Natural killer cell treated with Interleukin-12 subunit alpha and Interleukin-12 subunit beta and Interleukin-15 and Interleukin-18, amount 100 ng/mL, for 72 hours (primary cell): ENCODE measurements at regions not wholly inside any gene's neighbourhood (a gene's known extent, or its start where the extent isn't known, plus 50 kb on each side); places are given as distances from the start of the nearest gene placed in this dataset.
A peak's percentile ranks its signal among the peaks of the same experiment; 100 is the strongest.

Experiments used
- ATAC-seq, 2 donors: fragments of 150-1000 bp; cut with Tn5 transposase in 1 of 2; sonication (Bioruptor Pico), chemical (Tn5 transposase) in 1 of 2; 2 replicates each; pipeline ENCODE4 v1.10.0; 2021
- DNase-seq: peaks from one replicate; pipeline ENCODE4 v3.0.0; 2022; ENCODE audit warnings: low spot score
- H3K27ac Mint-ChIP-seq, 2 donors: 1 replicate in 1 of 2; 2 replicates in 1 of 2; pipeline ENCODE4 v1.8.0; 2022; ENCODE audit warnings: mixed read lengths in 2 of 2, mild to moderate bottlenecking in 1 of 2, moderate library complexity in 1 of 2
- H3K27me3 Mint-ChIP-seq, 2 donors: 1 replicate in 1 of 2; 2 replicates in 1 of 2; pipeline ENCODE4 v1.8.0; 2022; ENCODE audit warnings: mixed read lengths in 2 of 2
- H3K36me3 Mint-ChIP-seq: one replicate; pipeline ENCODE4 v1.8.0; 2022; ENCODE audit warnings: mixed read lengths
- H3K4me1 Mint-ChIP-seq, 2 donors: 1 replicate in 1 of 2; 2 replicates in 1 of 2; pipeline ENCODE4 v1.8.0; 2022; ENCODE audit warnings: low read depth in 2 of 2, mixed read lengths in 2 of 2, mild to moderate bottlenecking in 1 of 2
- H3K4me3 Mint-ChIP-seq: one replicate; pipeline ENCODE4 v1.8.0; 2022; ENCODE audit warnings: mixed read lengths
- H3K9me3 Mint-ChIP-seq: 2 replicates; pipeline ENCODE4 v1.8.0; 2022; ENCODE audit warnings: mixed read lengths

GRCh38 chr14:22386924-22387775 lies 201.9 kb downstream of the DAD1 start:
- H3K4me3 Mint-ChIP-seq = no peak overlapping the region
- H3K27ac Mint-ChIP-seq = peak overlapping the region in 1 of 2 donors; percentile 23
- DNase-seq (peak; percentile 77), ATAC-seq (peak in 1 of 2 donors; percentile 64)
- H3K36me3 Mint-ChIP-seq = no peaks in the 10 kb centered on the region
- H3K27me3 Mint-ChIP-seq = no peaks in the 10 kb centered on the region
- peaks cover 35 to 48% of the 10 kb centered on the region in 2 donors for H3K4me1 Mint-ChIP-seq
- H3K9me3 Mint-ChIP-seq = no peaks in the 10 kb centered on the region

- Mint-ChIP-seq H3K27ac (no peak overlapping the region), H3K4me1 (peaks cover 27 to 31% of the 10 kb centered on the region in 2 donors), H3K27me3 (no peaks in the 10 kb centered on the region), H3K4me3 (no peak overlapping the region), H3K36me3 (no peaks in the 10 kb centered on the region), H3K9me3 (no peaks in the 10 kb centered on the region)
- ATAC-seq (no peak), DNase-seq (no peak)
These were observed 204.0 kb downstream of the DAD1 start for GRCh38 chr14:22384974-22385526.

- Mint-ChIP-seq H3K36me3 (no peaks in the 10 kb centered on the region), H3K4me3 (no peak overlapping the region), H3K9me3 (no peaks in the 10 kb centered on the region), H3K27me3 (no peaks in the 10 kb centered on the region), H3K4me1 (peaks cover 22 to 26% of the 10 kb centered on the region in 2 donors), H3K27ac (no peak overlapping the region)
- ATAC-seq (no peak), DNase-seq (no peak)
These were observed 204.9 kb downstream of the DAD1 start for GRCh38 chr14:22384167-22384549.

- Mint-ChIP-seq H3K9me3 (no peaks in the 10 kb centered on the region), H3K36me3 (no peaks in the 10 kb centered on the region), H3K27ac (peak overlapping the region; percentile 44 to 65), H3K4me1 (peaks cover 22 to 23% of the 10 kb centered on the region in 2 donors), H3K27me3 (no peaks in the 10 kb centered on the region), H3K4me3 (peak overlapping the region; percentile 20)
- no peak for ATAC-seq
- DNase-seq = no peak
These were observed 205.4 kb downstream of the DAD1 start for GRCh38 chr14:22383515-22384166.

- peak overlapping the region; percentile 44 to 65 for H3K27ac Mint-ChIP-seq
- ATAC-seq (no peak), DNase-seq (no peak)
- H3K4me1 Mint-ChIP-seq = peaks cover 18 to 19% of the 10 kb centered on the region in 2 donors
- no peaks in the 10 kb centered on the region for H3K9me3 Mint-ChIP-seq
- no peak overlapping the region for H3K4me3 Mint-ChIP-seq
- no peaks in the 10 kb centered on the region for H3K36me3 Mint-ChIP-seq
- H3K27me3 Mint-ChIP-seq = no peaks in the 10 kb centered on the region
These were observed 206.1 kb downstream of the DAD1 start for GRCh38 chr14:22382955-22383354.

- H3K4me1 Mint-ChIP-seq = peaks cover 15% of the 10 kb centered on the region in 2 donors
- no peaks in the 10 kb centered on the region for H3K36me3 Mint-ChIP-seq
- ATAC-seq (no peak), DNase-seq (no peak)
- H3K4me3 Mint-ChIP-seq = no peak overlapping the region
- H3K9me3 Mint-ChIP-seq = no peaks in the 10 kb centered on the region
- H3K27ac Mint-ChIP-seq = no peak overlapping the region
- H3K27me3 Mint-ChIP-seq = peaks cover 2 to 4% of the 10 kb centered on the region in 2 donors
These were observed 206.6 kb downstream of the DAD1 start for GRCh38 chr14:22382395-22382794.

GRCh38 chr14:22381766-22382165 lies 207.3 kb downstream of the DAD1 start:
- no peak for DNase-seq
- no peak for ATAC-seq
- Mint-ChIP-seq H3K27me3 (peaks cover 5 to 7% of the 10 kb centered on the region in 2 donors), H3K27ac (no peak overlapping the region), H3K4me1 (peaks cover 12 to 13% of the 10 kb centered on the region in 2 donors), H3K4me3 (no peak overlapping the region), H3K36me3 (no peaks in the 10 kb centered on the region), H3K9me3 (no peaks in the 10 kb centered on the region)

- H3K4me1 Mint-ChIP-seq = peaks cover 12 to 13% of the 10 kb centered on the region in 2 donors
- ATAC-seq = no peak
- DNase-seq = no peak
- H3K4me3 Mint-ChIP-seq = no peak overlapping the region
- H3K9me3 Mint-ChIP-seq = no peaks in the 10 kb centered on the region
- H3K27me3 Mint-ChIP-seq = peaks cover 5 to 7% of the 10 kb centered on the region in 2 donors
- no peak overlapping the region for H3K27ac Mint-ChIP-seq
- H3K36me3 Mint-ChIP-seq = no peaks in the 10 kb centered on the region
These were observed 207.6 kb downstream of the DAD1 start for GRCh38 chr14:22381408-22381760.

- ATAC-seq (no peak), DNase-seq (no peak)
- Mint-ChIP-seq H3K36me3 (no peaks in the 10 kb centered on the region), H3K9me3 (no peaks in the 10 kb centered on the region), H3K27ac (no peak overlapping the region), H3K27me3 (peaks cover 5 to 7% of the 10 kb centered on the region in 2 donors), H3K4me3 (no peak overlapping the region), H3K4me1 (peaks cover 12 to 13% of the 10 kb centered on the region in 2 donors)
These were observed 208.2 kb downstream of the DAD1 start for GRCh38 chr14:22380571-22381407.

GRCh38 chr14:22379727-22380126 lies 209.3 kb downstream of the DAD1 start:
- H3K4me1 Mint-ChIP-seq = peaks cover 12 to 13% of the 10 kb centered on the region in 2 donors
- peaks cover 5 to 7% of the 10 kb centered on the region in 2 donors for H3K27me3 Mint-ChIP-seq
- no peak overlapping the region for H3K27ac Mint-ChIP-seq
- DNase-seq (no peak), ATAC-seq (no peak)
- no peaks in the 10 kb centered on the region for H3K36me3 Mint-ChIP-seq
- no peak overlapping the region for H3K4me3 Mint-ChIP-seq
- no peaks in the 10 kb centered on the region for H3K9me3 Mint-ChIP-seq

GRCh38 chr14:22378181-22378580 lies 210.8 kb downstream of the DAD1 start:
- Mint-ChIP-seq H3K27me3 (peaks cover 5 to 7% of the 10 kb centered on the region in 2 donors), H3K9me3 (no peaks in the 10 kb centered on the region), H3K36me3 (no peaks in the 10 kb centered on the region), H3K4me1 (peaks cover 8 to 12% of the 10 kb centered on the region in 2 donors), H3K27ac (no peak overlapping the region), H3K4me3 (no peak overlapping the region)
- ATAC-seq = no peak
- no peak for DNase-seq

- DNase-seq (no peak), ATAC-seq (no peak)
- H3K4me3 Mint-ChIP-seq = no peak overlapping the region
- H3K9me3 Mint-ChIP-seq = no peaks in the 10 kb centered on the region
- no peaks in the 10 kb centered on the region for H3K36me3 Mint-ChIP-seq
- no peaks in the 10 kb centered on the region for H3K4me1 Mint-ChIP-seq
- H3K27ac Mint-ChIP-seq = no peak overlapping the region
- H3K27me3 Mint-ChIP-seq = peaks cover 7 to 8% of the 10 kb centered on the region in 2 donors
These were observed 213.6 kb downstream of the DAD1 start for GRCh38 chr14:22375321-22375930.
